HG03045 (cell line): ENCODE measurements at regions not wholly inside any gene's neighbourhood (a gene's known extent, or its start where the extent isn't known, plus 50 kb on each side); places are given as distances from the start of the nearest gene placed in this dataset.
"Not testable (repeated sequence)": the region's sequence is repeated elsewhere in the genome, so short reads cannot be mapped to it uniquely, and the experiment has no call there.

ENCODE experiments used
- ATAC-seq: cut with Tn5 transposase; IDR thresholded peaks from one replicate; pipeline ENCODE4 v1.9.1; 2021; ENCODE audit warnings: mild to moderate bottlenecking, moderate library complexity; ENCODE audit not compliant: unreplicated experiment

DNA sequence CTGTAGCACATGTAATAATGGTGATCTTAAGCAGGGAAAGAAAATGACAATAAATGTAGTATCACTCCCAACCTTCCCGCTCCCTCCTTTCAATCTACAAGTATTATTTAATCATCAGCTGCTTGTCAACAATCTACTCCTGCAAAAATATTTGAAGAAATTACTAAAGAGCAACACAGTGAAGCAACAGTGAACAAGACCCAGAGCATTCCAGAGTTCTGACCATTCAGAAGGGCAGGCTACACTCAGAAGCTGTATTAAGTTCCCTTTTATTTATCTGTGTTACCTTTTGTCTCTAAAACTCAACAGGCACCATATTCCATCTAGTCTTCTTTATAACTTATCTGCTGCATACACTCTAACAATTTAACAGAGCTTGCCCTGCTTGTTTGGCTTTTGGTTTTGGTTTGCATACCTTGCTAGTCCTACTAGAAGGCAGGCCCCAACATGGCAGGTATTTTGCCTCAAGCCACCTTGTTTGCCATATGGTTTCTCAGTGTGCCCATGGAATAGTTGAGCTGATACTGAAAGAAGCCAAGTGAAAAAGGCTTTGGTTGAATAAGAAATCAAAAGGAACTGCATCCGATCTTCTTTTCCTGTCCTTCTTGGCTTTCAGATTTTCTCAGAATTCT is 253.9 kb downstream of the CEMIP2 start:
- ATAC-seq: no peak

DNA sequence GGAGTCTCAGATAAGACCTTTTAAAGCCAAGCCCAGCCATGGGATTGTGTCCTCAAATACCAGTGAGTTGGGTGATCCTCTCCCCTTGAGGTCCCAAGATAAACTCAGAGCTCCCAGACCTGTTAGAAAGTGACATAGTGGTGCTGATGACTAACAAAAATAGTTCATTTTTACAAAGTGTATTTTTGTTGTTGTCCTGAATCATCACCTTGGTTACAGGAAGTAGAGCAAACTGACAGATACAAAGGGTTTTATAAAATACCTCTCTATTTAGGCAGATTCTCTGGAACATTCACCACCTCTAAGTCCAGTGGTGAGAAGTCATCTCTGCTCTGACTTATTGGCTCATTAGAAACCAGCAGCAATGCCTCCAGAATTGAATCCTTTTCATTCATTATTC is 259.3 kb downstream of the CEMIP2 start:
- no peak for ATAC-seq

DNA sequence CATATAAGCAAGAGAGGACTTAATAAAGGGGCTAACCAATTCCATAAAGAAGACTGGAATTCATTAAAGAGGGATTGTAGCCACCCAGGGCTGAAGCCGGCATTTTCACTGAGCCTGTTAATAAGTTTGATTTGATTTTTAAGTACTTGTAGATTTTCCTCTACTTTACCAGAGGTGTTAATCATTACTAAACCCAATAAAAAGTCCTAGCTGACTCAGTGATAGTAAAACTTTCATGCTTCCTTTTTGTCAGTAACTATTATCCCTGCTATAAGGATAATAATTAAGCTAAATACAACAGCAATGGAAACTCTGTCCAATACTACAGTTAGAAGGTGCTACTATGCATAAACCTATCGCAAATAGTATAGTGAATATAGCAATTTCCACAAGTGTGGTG is 260.2 kb downstream of the CEMIP2 start:
- not testable (repeated sequence) for ATAC-seq

DNA sequence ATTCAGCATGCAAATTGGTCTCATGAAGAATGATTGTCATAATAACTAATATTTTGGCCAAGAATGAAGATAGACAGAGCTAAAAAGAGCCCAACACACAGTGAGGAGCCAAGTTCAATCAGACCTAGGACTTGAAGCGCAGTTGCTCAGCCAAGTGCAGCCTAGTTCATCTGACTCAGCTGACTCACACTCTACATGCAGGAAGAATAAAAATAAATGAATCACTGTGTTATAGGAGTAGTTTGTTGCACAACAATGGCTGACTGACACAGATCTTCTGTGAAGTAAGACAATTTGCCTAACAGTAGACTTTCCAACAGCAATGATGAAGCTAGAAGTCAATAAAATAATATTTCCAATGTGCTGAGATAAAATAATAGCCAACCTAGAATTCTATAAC is 261.5 kb downstream of the CEMIP2 start:
- ATAC-seq: no peak

DNA sequence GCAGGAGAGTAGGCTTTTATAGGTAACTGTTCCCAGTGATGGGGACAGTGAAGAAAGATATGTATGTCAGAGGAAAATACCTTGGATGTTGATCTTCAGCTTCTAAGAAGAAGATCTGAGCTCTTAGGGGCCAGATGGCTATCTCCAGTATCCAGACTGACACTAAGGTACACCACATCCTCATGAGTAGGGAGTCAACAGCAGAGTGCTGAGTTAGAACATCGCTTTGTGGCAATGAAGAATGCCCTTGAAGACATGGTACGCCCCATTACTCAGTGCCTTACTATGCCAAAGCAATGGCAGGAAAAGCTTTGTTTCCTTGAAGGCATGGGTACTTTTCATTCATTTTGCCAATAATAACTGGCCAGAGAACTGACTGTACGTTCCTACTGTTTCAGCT is 263.7 kb downstream of the CEMIP2 start:
- ATAC-seq: no peak

DNA sequence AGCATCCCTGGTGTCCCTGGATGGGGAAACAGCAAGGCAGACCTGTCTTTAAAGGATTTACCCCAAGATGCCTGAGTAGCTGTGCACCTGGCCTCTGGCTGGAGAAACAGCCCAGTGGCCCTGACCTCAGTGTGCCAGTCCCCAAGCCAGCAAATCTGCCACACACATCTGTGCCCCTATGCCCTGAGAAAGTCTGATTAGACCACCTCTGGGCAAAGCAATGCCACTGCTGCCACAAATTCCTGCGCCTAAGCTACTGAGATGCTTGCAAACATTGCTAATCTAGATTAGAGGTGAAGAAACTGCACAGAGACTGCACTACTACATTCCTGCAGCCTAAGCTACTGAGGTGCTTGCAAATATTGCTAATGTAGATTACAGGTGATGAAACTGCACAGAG is 269.6 kb downstream of the CEMIP2 start:
- ATAC-seq: no peak

DNA sequence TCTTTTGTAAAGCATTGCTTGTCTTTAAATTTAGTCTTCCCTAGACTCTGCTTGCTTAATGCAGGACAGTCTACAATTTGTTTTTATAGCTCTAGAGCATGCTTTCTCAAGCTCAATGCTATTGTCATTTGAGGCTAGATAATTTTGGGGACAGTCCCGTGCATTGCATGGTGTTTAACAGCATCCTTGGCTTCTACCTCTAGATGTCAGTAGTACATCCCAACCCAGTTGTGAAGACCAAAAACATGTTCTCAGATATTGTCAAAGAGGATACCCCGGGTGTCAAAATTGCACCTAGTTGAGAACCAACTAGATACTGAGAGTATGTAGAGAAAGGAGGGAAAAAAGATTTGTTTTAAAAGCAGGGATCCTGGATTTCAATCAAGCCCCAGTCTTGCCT is 277.5 kb downstream of the CEMIP2 start:
- ATAC-seq: no peak

DNA sequence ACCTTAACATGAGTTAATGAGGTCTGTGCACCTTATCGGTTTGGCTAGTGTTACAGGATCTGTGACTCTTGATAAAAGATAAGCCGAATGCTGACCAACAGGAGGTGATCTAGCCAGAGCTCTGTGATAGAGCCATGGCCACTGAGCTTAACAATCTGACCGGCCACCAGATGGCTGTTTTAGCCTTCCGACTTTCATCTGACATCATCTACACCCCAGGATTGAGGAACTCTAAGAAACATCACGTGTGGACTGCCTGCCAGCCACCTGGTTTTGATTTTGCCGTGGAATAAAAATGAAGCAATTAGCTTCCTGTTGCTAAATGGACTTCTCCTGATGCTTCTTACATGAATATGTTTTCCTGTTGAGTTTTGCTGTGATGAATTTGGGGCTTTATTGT is 281.3 kb downstream of the CEMIP2 start:
- ATAC-seq: no peak

DNA sequence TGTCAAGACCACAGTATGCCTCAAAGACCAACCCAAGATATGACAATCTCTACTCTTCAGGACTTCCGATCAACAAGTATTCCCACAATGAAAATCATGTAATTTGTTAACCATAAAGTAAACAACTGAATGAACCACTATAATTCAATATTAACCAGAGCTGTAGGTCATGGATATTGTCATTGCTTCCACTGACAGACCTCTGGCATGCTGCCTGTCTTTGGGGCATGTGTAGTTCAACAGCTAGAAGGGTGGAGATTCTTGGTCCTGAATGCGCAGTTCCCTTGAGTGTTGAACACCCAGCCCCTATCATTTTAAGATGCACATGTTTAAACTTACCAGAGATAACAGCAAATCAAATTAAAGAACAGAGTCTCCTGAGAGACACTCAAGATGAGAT is 283.0 kb downstream of the CEMIP2 start:
- ATAC-seq: no peak

DNA sequence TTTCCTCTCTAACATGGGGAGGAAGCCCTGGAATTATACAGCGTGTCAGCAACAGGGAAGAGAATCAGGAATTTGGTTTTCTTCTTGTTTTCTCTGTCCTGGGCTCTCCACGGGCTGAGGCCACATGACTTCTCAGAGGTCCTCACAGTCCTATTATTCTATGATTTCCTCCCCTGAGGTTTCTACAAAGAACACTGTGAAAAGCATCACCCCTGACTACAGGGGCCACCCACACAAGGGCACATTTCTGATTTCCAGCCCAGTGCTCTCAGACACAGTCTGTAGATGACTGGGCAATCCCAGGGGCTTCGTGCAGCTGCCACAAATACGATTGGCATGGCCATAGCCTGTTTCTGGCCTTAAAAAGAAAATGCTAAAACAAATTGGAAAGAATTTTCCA is 284.9 kb downstream of the CEMIP2 start:
- ATAC-seq: no peak

DNA sequence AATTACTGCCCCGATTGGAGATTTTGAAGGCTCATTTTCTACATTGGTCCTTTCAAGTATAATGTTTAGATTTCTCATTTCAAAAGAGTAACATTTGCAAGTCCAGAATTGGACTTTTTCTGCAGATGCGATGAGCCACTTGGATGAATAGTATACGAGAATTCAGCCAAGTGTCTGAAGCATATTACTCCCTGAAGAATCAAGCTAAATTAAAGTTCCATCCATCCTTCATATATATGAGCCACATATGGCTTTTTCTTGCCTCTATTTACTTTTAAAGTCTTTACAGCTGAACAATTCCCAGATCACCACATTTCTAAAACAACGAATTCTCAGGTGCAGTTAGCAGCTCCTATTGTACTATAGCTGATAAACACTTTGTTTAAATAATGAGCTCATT is 288.7 kb downstream of the CEMIP2 start:
- no peak for ATAC-seq

DNA sequence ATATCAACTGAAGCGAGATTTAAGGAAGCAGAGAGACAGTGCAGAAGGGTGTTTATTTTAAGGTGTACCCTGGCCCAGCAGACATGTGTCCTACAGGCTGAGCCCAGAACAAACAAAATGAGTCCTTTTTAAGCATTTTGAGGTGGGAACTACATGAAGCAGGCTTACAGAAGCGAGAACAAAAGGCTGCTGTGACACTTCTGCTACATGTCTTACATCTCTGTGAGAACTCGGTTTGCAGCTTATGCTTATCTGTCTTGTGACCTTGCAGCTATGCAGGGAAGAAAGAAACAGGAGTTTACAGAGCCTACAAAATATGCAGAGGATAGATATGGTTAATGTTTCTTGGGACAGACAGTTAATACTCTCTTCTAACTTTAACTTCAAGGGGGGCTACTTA is 295.9 kb downstream of the CEMIP2 start:
- ATAC-seq: no peak

DNA sequence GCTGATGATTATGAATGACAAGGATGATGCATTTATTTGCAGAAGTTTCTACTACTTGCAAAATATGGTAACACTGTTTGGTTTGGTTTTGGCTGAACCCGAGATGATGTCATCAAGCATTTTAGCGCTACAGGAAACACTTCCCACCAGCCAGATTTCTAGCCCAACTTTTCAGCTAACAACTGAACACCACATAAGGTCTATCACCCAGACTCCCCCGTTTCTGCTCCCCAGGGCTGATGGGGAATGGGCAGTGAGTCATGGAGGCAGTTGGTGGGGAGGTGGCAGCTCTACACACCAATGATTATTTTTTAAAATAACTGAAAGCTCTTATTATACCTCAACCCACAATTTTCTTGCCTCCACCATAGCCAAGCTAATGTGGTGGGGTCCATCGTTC is 302.9 kb downstream of the CEMIP2 start:
- no peak for ATAC-seq

DNA sequence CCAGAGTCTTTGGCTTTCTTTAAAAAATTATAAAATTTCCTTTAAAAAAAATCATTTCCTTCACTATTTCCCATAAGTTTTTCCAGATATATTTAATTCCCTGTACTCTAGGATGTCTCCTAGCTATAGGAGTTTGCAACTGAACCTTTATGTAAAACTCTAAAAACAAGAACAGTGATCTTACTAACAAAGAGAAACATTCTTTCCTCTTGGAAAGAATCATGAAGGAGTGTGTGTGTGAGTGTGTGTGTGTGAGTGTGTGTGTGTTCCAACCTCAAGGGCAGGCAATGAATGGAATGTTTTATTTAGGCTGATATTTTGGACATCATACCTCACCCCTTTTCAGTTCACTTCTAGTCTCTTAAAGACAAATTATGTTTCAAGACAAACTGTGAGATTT is 309.2 kb downstream of the CEMIP2 start:
- ATAC-seq: no peak

DNA sequence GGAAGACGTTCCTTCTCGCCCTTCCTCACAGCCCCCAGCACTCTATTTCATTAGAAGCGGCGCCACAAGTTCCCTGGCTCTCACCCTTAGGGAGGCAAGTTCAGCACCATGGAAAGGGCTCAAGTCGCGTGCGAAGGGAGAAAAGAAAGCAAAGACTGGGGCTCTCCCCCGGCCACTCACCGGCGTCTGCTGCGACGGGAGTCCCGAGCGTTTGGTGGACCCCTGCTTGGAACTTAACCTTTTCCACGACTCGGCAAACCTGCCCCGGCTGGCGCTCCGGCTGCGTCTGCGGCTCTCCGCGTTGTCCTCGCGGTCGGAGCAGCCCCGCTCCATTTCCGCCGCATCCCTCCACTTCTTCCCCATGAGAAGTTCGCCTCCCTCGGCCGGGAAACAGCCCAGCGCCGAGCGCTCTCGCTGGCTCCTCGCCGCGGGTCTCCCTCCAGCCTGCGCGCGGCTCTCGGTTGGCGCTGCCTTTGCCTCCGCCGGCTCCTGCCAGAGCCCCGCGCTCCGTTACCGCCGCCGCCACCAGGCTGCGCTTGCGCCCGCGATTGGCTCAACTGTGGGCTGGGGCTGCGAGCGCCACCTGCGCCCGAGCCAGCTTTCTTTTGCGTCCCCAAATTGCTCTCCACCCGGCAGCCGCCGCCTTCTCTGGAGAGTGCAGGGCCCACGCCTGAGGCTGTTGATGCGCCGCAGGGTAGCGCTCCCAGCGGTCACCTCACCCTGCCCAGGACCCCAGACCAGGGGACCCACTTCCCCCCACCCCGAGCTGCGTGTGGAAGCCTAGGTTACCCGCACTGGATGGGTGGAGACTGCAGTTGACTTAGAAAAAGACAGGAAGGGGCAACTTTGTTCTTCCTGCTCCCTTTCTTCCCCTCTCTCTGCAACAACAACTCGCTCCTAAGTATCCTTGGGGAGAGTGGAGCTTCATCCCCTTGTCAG is 321.6 kb downstream of the CEMIP2 start:
- peak; percentile 85 for ATAC-seq

DNA sequence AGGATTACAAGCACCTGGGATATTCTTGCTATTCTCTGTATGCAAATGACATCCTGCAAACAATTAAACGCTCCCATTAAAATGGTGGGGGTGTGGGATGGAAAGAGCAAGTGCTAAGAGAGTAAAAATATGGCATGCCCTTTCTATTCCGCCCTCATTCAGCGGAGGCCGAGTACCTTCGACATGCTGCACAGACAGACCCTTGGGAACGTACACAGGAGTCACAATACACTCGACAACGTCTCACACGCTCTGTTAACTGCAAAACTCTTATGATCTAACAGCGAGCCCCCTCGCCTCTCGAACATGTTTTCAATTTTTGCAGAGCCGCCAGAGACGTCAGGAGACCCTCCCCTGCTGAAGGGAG is 322.2 kb downstream of the CEMIP2 start:
- ATAC-seq: no peak

DNA sequence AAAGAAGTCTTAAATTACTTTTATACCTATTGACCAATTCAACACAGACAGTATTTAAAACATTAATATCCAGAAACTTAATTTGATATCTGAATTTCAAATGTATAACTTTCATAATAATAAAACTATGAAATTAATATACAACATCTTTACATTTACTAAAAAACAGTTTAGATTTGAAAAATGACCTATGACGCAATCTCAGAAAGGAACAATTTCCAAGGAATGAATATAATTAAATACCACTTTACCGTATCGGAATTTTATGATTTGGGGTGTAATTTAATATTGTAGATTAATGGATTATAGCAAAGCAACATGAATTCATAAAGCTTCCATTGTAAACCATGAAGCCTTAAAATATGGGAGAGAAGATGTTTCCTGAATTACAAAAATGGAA is 321.5 kb upstream of the TRPM3 start:
- ATAC-seq: no peak

DNA sequence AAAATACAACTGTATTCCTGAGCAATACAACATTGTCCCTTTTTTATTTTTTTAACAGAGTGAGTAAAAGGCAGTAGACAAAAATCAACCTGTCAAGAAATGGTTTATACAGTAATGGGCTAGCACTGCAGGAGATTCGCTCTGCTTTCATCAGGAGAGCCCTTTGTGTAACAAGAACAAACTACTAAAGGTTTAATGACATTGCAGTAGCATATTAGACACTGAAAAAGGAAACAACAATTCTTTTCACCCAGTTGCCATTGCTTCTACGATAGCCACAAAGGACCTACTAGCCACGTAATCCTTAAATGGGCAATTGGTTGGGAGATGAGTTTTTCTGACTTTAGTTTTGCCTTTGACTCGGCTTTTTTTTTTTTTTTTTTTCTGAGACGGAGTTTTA is 319.8 kb upstream of the TRPM3 start:
- ATAC-seq: no peak

DNA sequence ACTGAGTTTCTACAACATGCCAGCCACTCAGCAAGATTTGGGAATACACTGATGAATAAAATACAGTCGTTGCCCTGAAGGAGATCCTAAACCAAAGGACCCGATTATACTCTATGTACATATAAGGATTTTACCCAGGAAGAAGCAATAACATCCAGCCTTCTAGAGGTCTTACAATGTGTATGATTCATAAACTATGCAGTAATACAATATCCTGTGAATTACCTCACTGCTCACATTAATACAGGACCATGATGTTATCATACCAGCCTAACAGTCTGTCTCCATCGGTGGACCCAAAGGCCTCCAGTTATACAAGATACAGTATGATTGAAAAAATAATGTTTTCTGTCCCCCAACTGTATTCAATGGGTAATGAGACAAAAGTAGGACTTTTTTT is 310.5 kb upstream of the TRPM3 start:
- ATAC-seq: no peak

DNA sequence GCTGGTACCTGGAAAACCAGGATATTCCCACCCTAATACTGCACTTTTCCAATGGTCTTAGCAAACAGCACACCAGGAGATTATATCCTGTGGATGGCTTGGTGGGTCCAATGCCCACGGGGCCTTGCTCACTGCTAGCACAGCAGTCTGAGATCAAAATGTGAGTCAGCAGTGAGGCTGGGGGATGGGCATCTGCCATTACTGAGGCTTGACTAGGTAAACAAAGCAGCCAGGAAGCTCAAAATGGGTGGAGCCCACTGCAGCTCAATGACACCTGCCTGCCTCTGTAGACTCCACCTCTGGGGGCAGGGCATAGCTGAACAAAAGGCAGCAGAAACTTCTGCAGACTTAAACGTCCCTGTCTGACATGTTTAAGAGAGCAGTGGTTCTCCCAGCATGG is 285.9 kb upstream of the TRPM3 start:
- ATAC-seq: not testable (repeated sequence)

DNA sequence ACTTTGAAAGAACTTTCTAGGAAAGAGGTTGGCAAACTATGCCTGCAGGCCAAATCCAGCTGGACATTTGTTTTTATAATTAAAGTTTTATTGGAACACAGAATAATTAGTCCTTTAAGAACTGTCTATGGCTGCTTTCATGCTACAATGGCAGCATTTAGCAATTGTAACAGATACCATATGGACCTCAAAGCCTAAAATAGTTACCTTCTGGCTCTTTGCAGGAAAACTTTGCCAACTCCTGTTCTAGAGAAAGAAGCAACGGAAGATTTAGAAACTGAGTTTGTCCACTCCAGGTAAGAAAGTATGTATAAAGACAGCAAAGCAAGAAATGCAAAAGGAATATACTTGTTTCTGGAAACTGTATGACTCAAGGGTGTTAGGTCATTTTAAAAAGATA is 281.7 kb upstream of the TRPM3 start:
- no peak for ATAC-seq

DNA sequence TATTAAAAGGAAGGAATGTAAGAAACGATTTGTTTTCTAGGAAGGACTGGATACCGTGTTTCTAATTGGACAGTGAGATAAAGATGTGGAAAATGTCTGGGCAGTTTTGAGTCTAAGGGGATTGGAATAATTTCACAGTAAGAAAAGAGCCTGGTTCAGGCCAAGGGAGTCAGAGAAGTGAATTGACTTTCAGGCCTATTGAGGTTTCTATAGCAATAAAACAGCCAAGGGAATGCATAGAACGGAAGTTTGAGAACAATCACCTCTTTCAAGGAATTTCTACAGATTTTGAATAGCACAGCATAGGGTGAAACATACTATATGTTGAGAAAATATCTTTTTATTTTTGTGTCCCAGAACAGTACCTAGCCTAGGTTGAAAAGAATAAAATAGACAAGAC is 271.6 kb upstream of the TRPM3 start:
- ATAC-seq: no peak

DNA sequence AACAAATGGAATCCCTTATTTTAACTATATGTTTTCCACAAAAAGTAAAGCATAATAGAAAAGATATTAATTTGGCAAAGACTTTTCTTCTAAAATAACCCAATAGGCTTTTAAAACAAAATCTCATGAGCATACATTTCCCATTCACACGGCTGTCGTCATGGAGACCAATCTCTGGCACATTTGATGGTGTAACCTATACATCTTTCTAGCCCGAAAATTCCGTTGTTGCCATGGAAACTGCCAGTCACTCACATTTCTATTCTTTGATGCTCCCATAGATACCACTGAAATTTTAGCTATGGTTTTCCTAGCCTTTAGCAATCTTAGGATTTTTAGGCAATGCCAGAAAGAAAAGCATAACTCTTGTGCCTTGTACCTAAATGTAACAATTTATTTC is 262.9 kb upstream of the TRPM3 start:
- no peak for ATAC-seq
